Endothelial cell of umbilical vein (primary cell): ENCODE measurements at regions not wholly inside any gene's neighbourhood (a gene's known extent, or its start where the extent isn't known, plus 50 kb on each side); places are given as distances from the start of the nearest gene placed in this dataset.

Source experiments
- BruUV-seq: library from RNA; stranded (reverse); fragments of 400-500 nt; replicated peaks from 2 replicates; lab custom pipeline; 2021; lab: Mats Ljungman, UMichigan
- CTCF ChIA-PET: fragments of 300-600, 350-600 bp; sonication (Branson Sonifier 250); formaldehyde crosslinking; loops from one replicate; lab custom pipeline; 2021; ENCODE audit warnings: antibody characterized with exemption, inconsistent platforms; lab: Charles Lee
- POLR2A ChIA-PET: fragments of 300-600, 350-600 bp; sonication (Branson Sonifier 250); formaldehyde crosslinking; loops from one replicate; lab custom pipeline; 2021; ENCODE audit warnings: antibody characterized with exemption, inconsistent platforms; lab: Charles Lee
- DNase-seq: peaks from one replicate; pipeline ENCODE4 v3.0.0-alpha.2; 2011; ENCODE audit warnings: low read depth, low spot score
- FAIRE-seq: peaks from 2 replicates; lab custom pipeline; 2011; peaks lifted over from hg19 to GRCh38; lab: Jason Lieb, UNC
- H2AFZ ChIP-seq: 2 replicates; pipeline ENCODE4 v1.6.0; 2012; ENCODE audit warnings: low read depth, low read length, control low read depth, inconsistent platforms
- H3K27ac ChIP-seq: 2 replicates; pipeline ENCODE4 v1.5.1; 2011; ENCODE audit warnings: low read depth, mild to moderate bottlenecking, control low read depth, low read length, moderate library complexity; ENCODE audit not compliant: insufficient read depth
- H3K27me3 ChIP-seq, 2 experiments: 2 replicates each; pipeline versions ENCODE4 v1.6.0 to v1.6.1; 2011; ENCODE audit warnings: low read length in 2 of 2, mixed read lengths in 1 of 2; ENCODE audit not compliant: control insufficient read depth in 2 of 2, insufficient read depth in 2 of 2
- H3K36me3 ChIP-seq, 2 experiments: 2 replicates in 1 of 2; 3 replicates in 1 of 2; pipeline ENCODE4 v1.5.1; 2011; ENCODE audit warnings: low read length in 2 of 2, mild to moderate bottlenecking in 1 of 2, moderate library complexity in 1 of 2; ENCODE audit not compliant: control insufficient read depth in 2 of 2, insufficient read depth in 2 of 2; ENCODE audit errors: extremely low read depth in 1 of 2
- H3K4me1 ChIP-seq: 3 replicates; pipeline ENCODE4 v1.5.1; 2011; ENCODE audit warnings: mild to moderate bottlenecking, low read length; ENCODE audit not compliant: control insufficient read depth, insufficient read depth; ENCODE audit errors: extremely low read depth
- H3K4me2 ChIP-seq: 2 replicates; pipeline ENCODE4 v1.6.1; 2011; ENCODE audit warnings: low read length, control low read depth, mixed read lengths; ENCODE audit not compliant: insufficient read depth
- H3K4me3 ChIP-seq, 3 experiments: fragments of 200-600 bp in 1 of 3; sonication (generic), shearing (Covaris generic) in 1 of 3; replicated peaks in 1 of 3; 2 replicates each; pipeline ENCODE4 v1.5.1; 2011 to 2016; ENCODE audit warnings: control low read depth in 3 of 3, low read length in 3 of 3, mild to moderate bottlenecking in 2 of 3, inconsistent platforms in 1 of 3, low read depth in 1 of 3, moderate library complexity in 1 of 3; ENCODE audit not compliant: insufficient read depth in 1 of 3
- H3K79me2 ChIP-seq: 2 replicates; pipeline ENCODE4 v1.6.0; 2012; ENCODE audit warnings: low read length, inconsistent platforms; ENCODE audit not compliant: control insufficient read depth, insufficient read depth
- H3K9ac ChIP-seq: replicated peaks from 2 replicates; pipeline ENCODE3; 2011; ENCODE audit warnings: low read length, control low read depth; ENCODE audit not compliant: insufficient read depth; ENCODE audit errors: extremely low read depth
- H3K9me1 ChIP-seq: replicated peaks from 3 replicates; pipeline ENCODE4 v1.6.0; 2011; ENCODE audit warnings: mild to moderate bottlenecking, low read length; ENCODE audit not compliant: control insufficient read depth, insufficient read depth; ENCODE audit errors: extremely low read depth
- H3K9me3 ChIP-seq: replicated peaks from 2 replicates; pipeline ENCODE4 v1.5.1; 2012; ENCODE audit warnings: low read length, inconsistent platforms; ENCODE audit not compliant: control insufficient read depth, insufficient read depth
- H4K20me1 ChIP-seq: replicated peaks from 2 replicates; pipeline ENCODE3; 2011; ENCODE audit warnings: mild to moderate bottlenecking, low read length; ENCODE audit not compliant: control insufficient read depth, insufficient read depth; ENCODE audit errors: extremely low read depth
- CTCF ChIP-seq, 2 donors: IDR thresholded peaks; 1 replicate in 1 of 2; 2 replicates in 1 of 2; pipeline ENCODE4 v1.5.1; 2011; ENCODE audit warnings: low read length in 2 of 2, mild to moderate bottlenecking in 2 of 2, moderate library complexity in 2 of 2, control low read depth in 1 of 2, inconsistent platforms in 1 of 2, low read depth in 1 of 2; ENCODE audit not compliant: insufficient read depth in 1 of 2; ENCODE audit errors: extremely low read depth in 1 of 2
- EZH2 ChIP-seq: IDR thresholded peaks from 2 replicates; pipeline ENCODE4 v1.6.1; 2012; ENCODE audit warnings: borderline replicate concordance, low read depth, mild to moderate bottlenecking, moderate library complexity, low read length, inconsistent platforms; ENCODE audit not compliant: severe bottlenecking
- FOS ChIP-seq: IDR thresholded peaks from 2 replicates; pipeline ENCODE4 v1.6.1; 2011; ENCODE audit warnings: mild to moderate bottlenecking, low read length, moderate library complexity, borderline replicate concordance; ENCODE audit not compliant: insufficient read depth
- GATA2 ChIP-seq: IDR thresholded peaks from 2 replicates; pipeline ENCODE4 v1.7.0; 2011; ENCODE audit warnings: low read depth, mild to moderate bottlenecking, moderate library complexity, mixed read lengths, low read length; ENCODE audit not compliant: insufficient read length, insufficient read depth
- JUN ChIP-seq: IDR thresholded peaks from 2 replicates; pipeline ENCODE4 v1.6.1; 2011; ENCODE audit warnings: borderline replicate concordance, low read depth; ENCODE audit not compliant: insufficient read length, insufficient read depth
- MAX ChIP-seq: IDR thresholded peaks from 2 replicates; pipeline ENCODE4 v1.6.1; 2011; ENCODE audit not compliant: insufficient read depth, insufficient read length
- MYC ChIP-seq: IDR thresholded peaks from one replicate; pipeline ENCODE4 v1.6.1; 2011; ENCODE audit warnings: mild to moderate bottlenecking, low read depth, low read length
- POLR2A ChIP-seq: IDR thresholded peaks from 2 replicates; pipeline ENCODE4 v1.6.1; 2012; ENCODE audit warnings: low read depth, mild to moderate bottlenecking, control low read depth, low read length
- POLR2AphosphoS5 ChIP-seq: IDR thresholded peaks from 2 replicates; pipeline ENCODE4 v1.6.1; 2012; ENCODE audit warnings: low read depth, mild to moderate bottlenecking, control low read depth, low read length, moderate library complexity; ENCODE audit not compliant: insufficient read depth
- dilution Hi-C: fragments of 300-500 bp; cut with MboI; formaldehyde crosslinking; loops from one replicate; pipeline ENCODE4 v1.15.0; 2019; ENCODE audit warnings: low sequenced_read_pairs; ENCODE audit not compliant: extremely low pct_ligation_motif_present
- intact Hi-C: fragments of 100-400 bp; cut with micrococcal nuclease; formaldehyde crosslinking; loops from one replicate; pipeline ENCODE4 v1.10.0; 2022

GRCh38 chr16:17603626-17604025, 132.9 kb upstream of the XYLT1 start:
- Histone ChIP-seq H3K9me3 (no peaks in the 10 kb centered on the region), H3K9ac (no peak overlapping the region), H3K27ac (no peak overlapping the region), H4K20me1 (no peaks in the 10 kb centered on the region), H3K36me3 (no peaks in the 10 kb centered on the region), H2AFZ (no peak overlapping the region), H3K4me1 (no peaks in the 10 kb centered on the region), H3K4me2 (no peak overlapping the region), H3K9me1 (no peaks in the 10 kb centered on the region), H3K4me3 (no peak overlapping the region), H3K27me3 (no peaks in the 10 kb centered on the region), H3K79me2 (no peaks in the 10 kb centered on the region)
- intact Hi-C loops, result no loop called here
- TF ChIP-seq POLR2AphosphoS5 (no peak), POLR2A (no peak), CTCF (IDR thresholded peaks at IDR 0.05; ENCODE audit: extremely low read depth in 1 of 2, insufficient read depth in 1 of 2, low read depth in 1 of 2, low read length in 2 of 2) (no peak), JUN (no peak), MYC (no peak), EZH2 (no peak), GATA2 (no peak), FOS (no peak), MAX (no peak)
- dilution Hi-C loops, result no loop called here
- ChIA-PET POLR2A (no interaction called here), CTCF (no interaction called here)
- FAIRE-seq, result no peak
- no peak for DNase-seq
- BruUV-seq, result no TSS peak
